GM18873 (cell line): ENCODE measurements at regions not wholly inside any gene's neighbourhood (a gene's known extent, or its start where the extent isn't known, plus 50 kb on each side); places are given as distances from the start of the nearest gene placed in this dataset.
"Not testable (repeated sequence)": the region's sequence is repeated elsewhere in the genome, so short reads cannot be mapped to it uniquely, and the experiment has no call there.

Source experiments
- ATAC-seq: cut with Tn5 transposase; IDR thresholded peaks from one replicate; pipeline ENCODE4 v1.9.1; 2021; ENCODE audit warnings: mild to moderate bottlenecking, moderate library complexity, moderate number of reproducible peaks; ENCODE audit not compliant: unreplicated experiment, low FRiP score

DNA sequence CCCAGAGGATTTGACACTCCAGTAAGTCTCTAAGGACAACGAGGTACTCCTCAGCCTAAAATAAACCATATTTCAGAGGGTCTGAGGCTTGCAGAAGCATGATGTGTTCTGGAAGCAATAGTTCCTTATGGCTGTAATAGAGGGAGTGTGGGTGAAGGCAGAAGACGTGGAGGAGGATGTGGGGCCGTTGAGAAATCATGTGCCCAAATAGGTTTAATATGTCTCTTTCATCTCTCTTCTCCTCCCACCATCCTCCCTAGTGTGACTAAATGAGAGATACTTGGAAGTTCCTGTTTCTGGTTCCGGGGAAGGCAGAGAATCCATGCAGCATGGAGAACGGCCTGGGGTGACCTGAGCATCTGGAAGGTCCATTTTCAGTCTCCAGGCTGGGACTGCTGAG, 174.0 kb upstream of the RSPO3 start:
- ATAC-seq = no peak

DNA sequence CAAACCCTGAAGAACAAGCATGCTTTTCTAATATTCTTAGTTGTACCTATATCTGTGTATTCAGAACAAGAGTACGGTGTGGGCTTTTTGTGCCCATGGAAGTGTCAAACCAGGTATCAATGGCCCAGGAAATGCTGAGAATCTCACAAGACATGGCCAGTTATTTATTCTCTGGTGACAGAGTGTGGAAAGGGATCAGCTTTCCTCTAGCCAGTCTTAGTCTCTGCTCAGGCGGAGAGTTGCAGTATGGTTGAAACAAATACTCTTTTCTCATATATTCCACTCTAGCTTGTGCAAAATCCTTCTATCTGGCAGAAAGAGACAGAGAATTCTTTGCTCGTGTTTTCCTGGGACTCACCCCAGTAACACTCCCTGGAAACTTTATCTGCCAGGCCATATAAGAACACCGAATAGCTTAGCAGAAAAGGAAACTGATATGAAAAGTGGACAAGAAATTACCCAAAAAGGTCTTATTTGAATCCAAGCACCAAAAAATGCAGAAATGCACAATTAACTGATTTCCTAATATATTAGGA, 173.3 kb upstream of the RSPO3 start:
- no peak for ATAC-seq

DNA sequence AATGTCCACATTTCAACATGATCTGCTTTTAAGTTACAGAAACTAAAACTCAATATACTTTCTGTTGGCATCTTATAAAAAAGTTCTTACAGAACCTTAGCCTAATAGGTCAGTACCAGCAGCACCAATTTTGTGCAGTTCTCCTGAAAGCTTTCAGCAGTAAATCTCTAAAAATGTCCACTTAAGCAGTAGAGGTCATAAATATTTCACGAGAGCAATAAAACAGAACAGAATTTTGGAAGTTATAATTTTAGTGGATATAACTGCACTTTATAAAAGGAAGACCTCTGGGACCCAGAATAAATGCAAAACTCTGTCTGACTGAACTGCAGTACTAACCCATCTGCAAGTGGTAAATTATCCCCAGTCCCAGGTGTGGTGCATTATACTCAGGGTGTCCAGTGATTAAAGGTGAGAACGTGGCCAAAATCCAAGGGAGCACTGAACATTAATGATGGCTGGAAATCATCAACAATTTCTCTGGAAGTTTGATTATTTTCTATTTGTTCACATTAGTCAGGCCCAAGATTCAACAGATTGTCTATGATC, 172.6 kb upstream of the RSPO3 start:
- ATAC-seq = no peak

DNA sequence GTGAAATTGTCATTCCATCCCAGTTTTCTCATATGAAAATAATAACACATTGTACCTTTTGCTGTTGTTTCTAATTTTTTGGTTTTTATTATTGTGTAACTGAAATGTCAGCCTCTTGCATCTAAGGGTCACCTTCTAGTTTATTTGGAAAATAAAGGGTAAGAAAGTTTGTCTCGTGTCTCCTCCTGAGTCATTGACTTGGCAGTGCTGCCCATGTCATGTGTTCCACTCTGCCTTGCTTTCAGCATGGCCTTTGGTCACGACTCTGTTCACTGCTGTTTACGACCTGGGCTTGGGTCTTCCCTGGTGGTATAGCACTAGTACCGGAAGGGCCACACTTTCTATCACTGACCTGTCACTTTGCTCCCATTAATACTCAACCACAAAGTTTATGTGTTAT, 171.4 kb upstream of the RSPO3 start:
- no peak for ATAC-seq

DNA sequence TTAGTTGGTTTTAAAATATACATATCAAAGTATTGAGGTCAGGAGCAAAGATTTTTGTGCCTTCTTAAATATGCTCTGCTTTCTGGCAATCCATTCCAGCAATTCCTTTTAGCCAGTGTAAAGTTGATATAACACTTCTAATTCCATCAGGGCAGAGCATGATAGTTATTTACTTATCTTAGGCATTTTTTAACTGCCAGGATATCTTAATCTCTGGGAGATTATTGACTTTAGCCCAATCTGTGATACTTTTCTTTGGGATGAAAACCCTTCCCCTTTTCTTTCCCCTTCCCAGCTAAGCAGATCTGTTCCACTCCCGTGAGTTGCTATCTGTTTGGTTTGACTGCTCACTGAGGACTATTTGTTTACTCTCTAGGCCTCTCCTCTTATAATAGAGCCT, 168.7 kb upstream of the RSPO3 start:
- ATAC-seq = no peak

DNA sequence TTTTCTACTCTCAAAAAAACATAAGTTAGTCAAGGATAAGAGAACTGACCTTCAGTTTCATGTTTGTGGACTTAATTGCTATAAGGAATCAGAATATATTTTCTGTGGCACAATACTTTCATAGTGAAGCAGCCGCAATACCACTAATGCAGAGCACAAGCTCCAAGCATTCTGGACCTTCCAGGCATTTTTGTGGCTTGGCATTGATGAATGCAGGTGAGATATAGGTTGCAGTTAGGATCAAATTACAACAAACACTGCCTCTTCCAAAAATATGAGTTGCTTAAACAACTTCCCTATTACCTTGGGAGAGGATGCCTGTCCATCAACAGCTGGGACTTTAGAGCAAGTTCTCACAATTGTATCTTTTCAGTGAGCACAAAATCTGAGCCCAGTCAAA, 162.8 kb upstream of the RSPO3 start:
- no peak for ATAC-seq

DNA sequence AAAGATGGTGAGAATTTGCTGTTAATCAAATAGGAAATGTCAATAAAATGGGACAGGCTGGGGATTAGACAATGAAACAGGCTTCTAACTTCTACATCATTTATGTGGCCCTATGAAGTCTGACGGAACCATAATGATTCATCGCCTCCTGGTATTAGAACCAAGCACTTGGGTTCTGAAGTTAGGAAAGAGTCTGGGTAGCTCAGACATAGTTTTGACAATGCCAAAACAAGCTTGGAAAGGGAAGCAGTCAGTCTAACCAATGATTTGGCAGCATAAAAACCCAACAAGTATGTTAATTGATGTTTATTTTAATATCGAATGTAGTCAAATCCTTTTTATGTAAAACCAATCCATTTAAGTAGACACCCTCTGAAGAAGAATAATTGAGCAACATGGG, 160.8 kb upstream of the RSPO3 start:
- no peak for ATAC-seq

DNA sequence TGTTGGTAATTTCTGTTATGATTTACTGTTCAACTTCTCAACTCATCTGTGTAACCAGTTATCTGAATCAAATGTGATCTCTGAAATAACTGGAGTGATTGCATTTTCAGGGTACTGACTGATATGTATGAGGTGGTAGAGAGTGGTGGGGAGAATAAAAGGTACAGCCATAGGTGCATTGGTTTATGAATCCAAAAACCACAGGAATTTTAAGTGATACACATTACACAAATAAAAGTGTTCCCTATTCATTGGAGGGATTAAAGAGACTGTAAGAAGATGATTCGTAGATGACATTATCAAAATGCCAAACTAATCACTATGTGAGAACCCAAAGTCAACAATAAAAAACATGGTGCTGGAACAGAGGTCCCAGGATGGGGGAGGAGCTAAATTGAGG, 158.7 kb upstream of the RSPO3 start:
- no peak for ATAC-seq

DNA sequence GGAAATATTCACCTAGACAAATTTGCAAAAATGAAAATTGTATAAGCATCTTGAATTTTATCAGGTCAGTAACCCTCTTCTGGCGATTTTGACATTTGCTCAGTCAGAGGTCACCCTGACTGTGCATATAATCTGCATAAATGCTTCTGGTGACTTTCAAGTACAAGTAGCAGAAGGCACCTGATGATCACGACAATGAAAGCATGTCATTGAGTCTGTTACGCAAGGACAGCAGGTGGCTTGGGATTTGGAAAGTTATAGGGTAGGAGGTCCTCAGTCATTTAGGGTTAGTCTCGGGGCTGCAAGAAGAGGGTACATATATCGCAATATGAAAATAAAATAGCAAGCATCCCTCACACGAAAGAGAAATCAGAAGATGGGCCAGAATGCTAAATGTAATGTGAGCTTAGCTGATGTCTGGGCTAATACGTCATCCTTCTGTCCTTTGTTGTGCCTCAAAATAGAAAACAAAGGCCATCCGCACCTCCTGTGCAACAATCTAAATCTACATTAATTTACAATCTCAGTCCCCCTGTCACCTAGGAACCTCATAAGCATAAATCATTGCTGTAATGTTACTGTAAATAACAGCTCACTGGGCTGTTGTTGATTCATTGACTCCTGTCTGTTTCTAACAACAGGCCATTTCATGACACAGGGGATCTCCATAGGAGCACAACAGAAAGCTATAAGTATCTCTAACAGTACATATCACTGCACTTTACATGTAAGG, 155.2 kb upstream of the RSPO3 start:
- no peak for ATAC-seq

DNA sequence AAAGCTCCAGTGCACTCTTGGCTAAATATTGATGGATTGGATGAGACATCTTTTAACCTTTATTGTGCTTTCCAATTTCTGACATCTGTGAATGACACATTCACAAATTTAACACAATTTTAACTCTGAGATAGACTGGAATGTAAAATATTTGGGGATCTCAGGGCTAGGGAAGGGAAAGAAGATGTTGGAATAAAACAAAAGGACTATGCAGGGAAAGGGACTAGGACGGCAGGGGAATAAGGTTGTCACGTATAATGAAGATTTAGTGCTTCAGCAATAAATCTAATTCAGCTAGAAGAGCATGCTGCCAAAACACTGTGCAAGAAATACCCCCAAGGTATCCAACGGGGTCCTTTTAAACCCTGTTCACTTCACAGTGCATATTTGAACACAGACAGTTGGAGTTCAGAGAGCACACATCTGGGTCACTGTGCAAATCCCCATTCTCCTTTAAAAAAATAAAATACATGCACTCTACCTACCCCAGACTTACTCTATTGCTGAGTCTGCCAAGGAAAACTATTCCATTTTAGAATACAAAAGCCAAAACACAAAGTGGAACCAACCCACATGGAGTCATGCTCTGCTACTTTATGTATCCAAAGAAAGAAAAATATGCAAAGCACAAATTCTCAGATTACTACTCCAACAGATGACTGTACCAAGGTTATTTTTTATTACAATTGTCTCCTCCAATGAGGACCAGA, 151.0 kb upstream of the RSPO3 start:
- ATAC-seq = no peak

DNA sequence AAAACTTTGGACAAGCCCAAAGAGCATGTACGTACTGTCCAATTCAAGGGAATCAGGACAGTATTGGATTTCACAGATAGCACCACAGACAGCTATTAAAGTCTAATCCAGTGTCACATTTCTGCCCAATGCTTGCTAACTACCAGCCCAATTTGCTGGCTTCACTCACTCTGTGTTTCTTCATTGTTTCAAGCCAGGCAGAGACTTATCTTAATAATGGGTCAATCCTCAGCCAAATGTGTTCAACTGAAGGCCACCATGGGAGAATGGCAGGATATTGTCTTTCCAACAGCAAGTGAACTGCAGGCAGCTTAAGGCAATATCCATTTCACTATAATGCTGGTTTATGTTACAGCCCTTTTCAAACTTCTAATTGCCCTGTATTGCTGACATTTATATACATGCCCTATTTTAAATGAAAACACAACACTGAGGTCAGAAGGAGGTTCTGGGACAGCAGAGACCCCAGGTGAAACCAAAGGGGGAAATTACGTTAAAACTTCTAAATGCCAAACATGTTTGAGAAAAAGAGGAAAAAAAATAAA, 142.1 kb upstream of the RSPO3 start:
- ATAC-seq = no peak

DNA sequence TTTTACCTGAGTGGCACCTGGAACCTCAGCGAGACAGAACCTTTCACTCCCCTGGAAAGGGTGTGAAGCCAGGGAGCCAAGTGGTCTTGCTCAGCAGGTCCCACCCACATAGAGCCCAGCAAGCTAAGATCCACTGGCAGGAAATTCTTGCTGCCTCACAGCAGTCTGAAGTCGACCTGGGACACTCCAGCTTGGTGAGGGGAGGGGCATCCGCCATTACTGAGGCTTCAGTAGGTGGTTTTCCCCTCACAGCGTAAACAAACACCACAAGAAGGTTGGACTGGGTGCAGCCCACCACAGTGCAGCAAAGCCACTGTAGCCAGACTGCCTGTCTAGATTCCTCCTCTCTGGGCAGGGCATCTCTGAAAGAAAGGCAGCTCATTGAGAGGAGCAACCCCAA, 134.7 kb upstream of the RSPO3 start:
- ATAC-seq = no peak

DNA sequence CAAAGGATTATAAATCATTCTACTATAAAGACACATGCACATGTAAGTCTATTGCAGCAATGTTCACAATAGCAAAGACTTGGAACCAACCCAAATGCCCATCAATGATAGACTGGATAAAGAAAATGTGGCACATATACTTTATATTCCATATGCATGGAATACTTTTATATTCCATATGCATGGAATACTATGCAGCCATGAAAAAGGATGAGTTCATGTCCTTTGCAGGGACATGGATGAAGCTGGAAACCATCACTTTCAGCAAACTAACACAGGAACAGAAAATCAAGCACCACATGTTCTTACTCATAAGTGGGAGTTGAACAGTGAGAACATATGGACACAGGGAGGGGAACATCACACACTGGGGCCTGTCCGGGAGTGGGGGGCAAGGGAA, 130.3 kb upstream of the RSPO3 start:
- not testable (repeated sequence) for ATAC-seq

DNA sequence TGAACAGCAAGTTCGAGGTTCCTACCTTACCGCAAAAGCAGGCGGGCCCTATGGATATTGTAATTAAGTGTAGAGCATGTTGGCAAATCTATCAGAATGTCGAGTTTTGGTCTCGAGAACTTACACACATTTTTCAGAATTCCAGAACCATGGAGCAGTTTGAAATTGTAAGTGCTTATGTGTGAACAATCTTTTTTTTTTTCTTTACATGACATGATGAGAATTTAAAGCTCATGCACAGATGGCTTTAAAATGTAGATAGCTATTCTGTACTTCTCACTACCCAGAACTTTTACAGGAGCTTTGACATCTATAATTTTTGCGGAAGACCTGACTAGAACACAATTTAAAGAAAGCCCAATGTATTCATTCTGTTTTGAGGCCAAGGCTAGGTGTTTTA, 117.8 kb upstream of the RSPO3 start:
- no peak for ATAC-seq

DNA sequence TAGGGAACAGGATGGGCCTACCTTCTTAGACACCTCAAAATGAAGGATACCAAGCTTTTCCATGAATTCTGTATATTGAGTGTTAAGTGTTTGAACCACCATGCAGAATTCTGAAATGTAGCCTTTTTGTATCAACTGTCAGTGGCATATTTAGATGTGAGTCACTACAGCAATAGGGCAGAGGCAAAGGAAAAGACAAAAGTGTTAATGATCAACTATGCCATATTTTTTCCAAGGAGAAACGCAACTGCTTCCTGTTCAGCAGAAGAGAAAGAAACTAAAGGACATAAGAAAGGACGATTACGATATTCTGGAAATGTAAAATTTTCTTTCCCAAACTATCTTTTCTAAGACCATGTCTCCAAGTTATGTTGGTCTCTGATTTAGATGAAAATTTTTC, 104.6 kb upstream of the RSPO3 start:
- no peak for ATAC-seq

DNA sequence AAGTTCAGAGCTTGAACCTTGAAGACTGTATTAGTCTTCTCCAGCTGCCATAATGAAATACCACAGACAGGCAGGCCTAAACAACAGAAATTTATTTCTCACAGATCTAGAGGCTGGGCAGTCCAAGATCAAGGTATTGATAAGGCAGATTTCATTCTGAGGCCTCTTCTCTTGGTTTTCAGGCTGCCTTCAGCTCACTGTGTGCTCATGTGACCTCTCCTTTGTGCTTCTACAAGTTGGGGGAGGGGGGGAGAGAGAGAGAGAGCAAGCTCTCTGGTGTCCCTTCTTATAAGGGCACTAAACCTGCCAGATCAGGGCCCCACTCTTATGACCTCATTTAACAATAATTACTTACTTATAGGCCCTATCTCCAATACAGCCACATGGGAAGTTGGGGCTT, 102.6 kb upstream of the RSPO3 start:
- no peak for ATAC-seq

DNA sequence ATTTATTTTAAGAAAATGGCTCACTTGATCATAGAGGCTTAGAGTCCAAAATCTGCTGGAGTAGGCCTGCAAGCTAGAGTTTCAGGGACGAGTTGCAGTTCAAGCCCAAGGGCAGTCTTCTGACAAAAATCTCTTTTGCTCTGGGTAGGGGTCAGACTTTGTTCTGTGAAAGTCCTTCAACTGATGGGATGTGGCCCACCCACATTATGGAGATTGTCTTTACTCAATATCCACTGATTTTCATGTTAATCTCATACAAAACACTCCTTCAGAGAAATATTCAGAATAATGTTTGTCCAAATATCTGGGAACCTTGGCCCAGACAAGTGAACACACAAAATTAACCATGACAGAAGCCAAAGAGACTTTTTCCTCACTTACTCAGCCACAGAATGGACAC, 98.6 kb upstream of the RSPO3 start:
- no peak for ATAC-seq

DNA sequence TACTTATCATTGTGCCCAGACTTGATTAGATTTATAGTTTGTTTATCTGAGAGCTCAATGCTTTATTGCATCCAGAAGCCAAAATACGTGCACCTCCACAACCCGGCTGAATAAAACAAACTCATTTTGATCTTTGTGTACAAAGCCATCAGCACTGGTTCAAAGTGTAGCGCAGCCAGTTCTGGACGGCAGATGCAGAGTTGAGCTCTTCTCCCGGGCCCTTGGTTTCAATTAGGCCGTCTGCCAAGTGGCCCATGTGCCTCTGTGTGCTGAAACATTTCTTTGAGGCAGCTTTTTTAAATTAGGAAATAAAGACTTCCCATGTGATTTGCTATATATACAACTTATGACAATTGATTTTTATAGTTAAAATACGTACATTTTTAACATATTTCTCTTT, 96.2 kb upstream of the RSPO3 start:
- ATAC-seq = no peak

DNA sequence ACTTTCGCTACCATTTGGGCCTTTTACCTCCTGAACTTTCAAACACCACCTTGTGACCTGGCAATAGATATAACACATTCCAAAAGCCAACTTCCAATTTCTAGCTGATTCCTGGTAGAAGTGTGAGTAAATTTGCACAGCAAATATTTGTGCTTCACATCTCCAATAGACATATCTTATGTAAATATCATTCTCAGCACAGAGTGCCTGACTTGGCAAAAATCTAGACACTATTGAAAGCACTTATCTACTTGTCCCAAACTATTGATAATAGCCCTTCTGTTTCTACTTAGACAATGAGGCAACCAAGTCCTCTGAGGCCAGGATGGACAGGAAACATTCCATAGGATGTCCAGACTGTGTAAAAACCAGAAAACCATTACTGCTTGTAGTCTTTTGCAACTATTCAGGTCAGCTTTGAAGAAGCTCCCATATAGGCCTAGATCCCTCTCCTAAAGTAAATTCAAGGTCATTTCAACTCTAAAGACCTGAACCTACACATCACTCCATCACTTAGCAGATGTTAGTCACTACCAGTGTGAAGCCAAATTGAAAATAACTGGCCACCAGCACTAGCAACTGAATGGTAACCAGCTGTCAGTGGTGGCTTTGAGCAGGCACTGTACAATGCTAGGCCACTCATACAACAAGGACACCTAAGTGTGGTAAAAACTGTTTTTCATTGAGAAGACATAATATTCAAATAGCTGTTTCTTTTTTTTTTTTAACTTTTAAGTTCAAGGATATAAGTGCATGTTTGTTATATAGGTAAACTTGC, 95.3 kb upstream of the RSPO3 start:
- ATAC-seq = no peak

DNA sequence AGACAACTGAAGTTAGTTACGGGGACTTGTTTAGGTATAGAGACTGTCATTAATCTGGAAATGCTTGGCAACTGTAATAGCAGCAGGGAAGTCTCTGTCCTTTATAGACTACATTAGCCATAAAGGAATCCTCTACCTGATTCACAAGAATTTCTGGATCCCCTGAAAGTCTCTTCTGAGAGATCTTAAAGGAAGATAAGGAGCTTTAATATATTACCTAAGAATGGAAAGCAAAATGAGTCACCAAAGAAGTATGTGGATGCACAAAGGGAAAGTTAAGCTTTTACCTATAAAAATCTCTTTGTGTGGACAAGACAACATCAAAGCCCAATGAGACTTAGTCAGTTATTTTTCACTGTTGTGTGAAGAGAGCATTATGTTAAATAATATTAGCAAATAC, 92.2 kb upstream of the RSPO3 start:
- no peak for ATAC-seq

DNA sequence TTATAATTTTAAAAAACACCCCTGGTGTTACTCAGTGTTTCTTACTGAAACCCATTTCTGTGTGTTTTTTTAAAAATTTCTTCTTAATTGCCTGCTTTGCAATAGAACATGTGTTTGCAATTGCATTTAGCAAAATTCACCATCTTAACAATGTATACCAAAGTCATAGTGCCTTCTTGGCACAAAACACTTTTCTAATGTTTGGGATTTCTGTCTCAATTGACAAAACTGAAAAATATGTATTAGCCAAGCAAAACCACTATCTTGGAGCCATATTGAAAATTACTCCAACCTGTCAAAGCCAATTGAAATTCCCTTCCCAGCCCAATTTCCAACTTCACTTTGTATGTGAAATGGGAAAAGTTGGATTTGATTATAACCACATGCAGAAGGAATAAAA, 88.4 kb upstream of the RSPO3 start:
- ATAC-seq = no peak
